ENCODE measurements at regions not wholly inside any gene's neighbourhood (a gene's known extent, or its start where the extent isn't known, plus 50 kb on each side); places are given as distances from the start of the nearest gene placed in this dataset.

DNA sequence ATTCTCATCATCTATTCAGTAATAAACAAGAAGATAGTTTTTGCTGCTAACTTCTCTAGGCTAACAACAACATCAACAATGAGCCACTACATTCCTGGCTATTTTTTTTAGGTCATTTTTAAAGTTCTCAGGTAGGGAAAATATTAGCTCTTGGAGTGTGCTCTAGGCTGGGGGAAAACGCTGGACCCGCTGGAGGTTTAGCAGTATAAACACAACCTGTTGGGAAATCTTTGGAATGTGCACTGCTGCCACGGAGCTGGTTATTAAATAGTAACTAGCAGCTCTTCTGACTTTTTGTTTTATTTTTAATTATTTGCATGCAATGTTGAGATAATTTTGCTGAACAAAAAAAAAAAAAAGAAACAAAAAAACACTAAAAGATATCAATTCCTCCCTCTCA, 892.1 kb upstream of the ACVR2A start:
- no peak overlapping the region for H3K4me3 ChIP-seq (ENCODE audit: low read length)
- no peak for DNase-seq (ENCODE audit: low read depth)
- no peak for TF ChIP-seq CTCF (conservative IDR thresholded peaks at IDR 0.05; ENCODE audit: low read depth, low read length)

DNA sequence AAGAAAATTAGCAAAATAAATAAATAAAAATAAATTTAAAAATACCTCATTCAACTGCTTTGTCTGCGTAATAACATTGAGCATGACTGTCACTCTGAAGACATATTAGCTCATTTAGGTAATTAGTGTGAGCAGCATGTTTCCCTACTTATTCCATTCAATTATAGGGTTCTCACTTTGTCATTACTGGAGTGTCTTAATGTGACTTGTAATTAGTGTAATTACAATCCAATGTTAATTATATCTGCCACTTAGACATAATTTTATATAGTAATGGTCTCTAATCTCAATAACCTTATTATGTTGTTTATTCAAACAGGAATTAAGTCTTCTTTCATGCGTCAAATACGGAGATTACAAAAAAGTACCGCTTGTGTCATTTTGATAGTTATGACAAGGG, 893.9 kb upstream of the ACVR2A start:
- H3K4me3 ChIP-seq (ENCODE audit: low read length) = no peak overlapping the region
- no peak for TF ChIP-seq CTCF (conservative IDR thresholded peaks at IDR 0.05; ENCODE audit: low read depth, low read length)
- no peak for DNase-seq (ENCODE audit: low read depth)

DNA sequence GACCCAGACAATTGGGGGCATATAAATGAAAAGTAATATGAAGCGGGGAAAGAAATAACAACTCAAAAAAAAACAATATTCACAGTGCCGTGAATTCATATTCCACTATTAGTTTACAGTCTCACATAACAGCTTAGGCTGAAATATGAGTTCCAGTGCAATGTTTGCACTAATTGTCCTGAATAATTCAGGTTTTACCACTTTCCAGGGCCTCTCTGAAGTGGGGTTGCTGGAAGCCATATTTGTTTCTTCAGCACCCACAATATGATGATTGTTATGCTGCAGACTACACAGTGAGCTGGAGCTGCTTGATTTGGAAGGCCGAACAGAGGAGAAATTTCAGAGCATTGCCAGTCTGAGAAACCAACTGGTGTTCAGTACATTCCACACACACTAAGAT, 894.5 kb upstream of the ACVR2A start:
- H3K4me3 ChIP-seq (ENCODE audit: low read length) = no peak overlapping the region
- no peak for DNase-seq (ENCODE audit: low read depth)
- no peak for TF ChIP-seq CTCF (conservative IDR thresholded peaks at IDR 0.05; ENCODE audit: low read depth, low read length)

GRCh38 chr2:146949400-146949799, 895.4 kb upstream of the ACVR2A start:
- DNase-seq (ENCODE audit: low read depth) = no peak
- no peak overlapping the region for H3K4me3 ChIP-seq (ENCODE audit: low read length)
- no peak for TF ChIP-seq CTCF (conservative IDR thresholded peaks at IDR 0.05; ENCODE audit: low read depth, low read length)

DNA sequence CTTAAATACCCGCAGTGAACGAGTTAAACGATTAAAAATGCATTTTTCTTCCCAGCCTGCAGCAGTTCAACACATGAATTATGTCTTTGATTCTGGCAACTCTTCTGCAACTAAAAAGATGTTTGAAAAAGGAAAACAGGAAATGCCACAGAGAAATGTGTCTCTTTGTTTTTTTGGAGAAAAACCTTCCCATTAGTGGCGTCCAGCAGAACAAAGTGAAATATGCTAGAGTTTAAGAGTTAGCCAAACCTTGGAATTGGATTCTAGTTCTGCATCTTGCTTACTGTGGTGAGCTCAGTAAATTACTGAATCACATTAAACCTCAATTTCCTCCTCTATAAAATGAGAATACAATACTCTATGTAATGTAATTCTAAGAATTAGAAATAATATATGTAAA, 900.2 kb upstream of the ACVR2A start:
- no peak for DNase-seq (ENCODE audit: low read depth)
- no peak overlapping the region for H3K4me3 ChIP-seq (ENCODE audit: low read length)
- no peak for TF ChIP-seq CTCF (conservative IDR thresholded peaks at IDR 0.05; ENCODE audit: low read depth, low read length)

DNA sequence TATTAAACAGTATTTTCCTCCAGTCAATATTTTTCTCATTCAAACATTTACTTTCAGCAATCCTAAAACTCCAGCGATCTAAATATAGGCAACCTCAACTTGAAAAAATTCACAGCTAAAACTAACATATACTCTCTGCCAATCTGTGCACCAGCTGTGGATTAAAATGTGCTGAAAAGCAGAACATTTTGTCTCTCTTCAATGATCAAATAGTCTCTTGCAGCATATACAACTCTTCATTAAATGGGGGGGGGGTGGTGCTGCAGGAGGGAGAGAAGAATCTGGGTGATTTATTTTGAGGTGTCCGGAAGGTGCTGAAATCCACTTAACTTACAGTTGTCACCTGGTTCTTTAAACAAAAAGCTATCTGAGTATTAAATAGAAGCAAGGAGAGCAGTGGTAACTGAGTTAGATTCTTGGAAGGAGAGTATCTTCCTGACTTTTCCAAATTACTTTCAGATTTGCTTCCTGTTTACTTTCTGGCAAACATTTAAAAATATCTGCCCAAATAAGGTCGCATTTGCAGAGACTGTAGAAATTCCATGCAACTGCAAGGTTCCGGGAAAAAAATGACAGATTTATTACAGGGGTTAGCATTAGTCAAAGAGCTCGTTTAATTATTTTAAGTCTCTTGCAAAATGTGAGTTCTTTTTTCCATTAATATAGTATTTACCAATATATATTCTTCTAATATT, 904.7 kb upstream of the ACVR2A start:
- DNase-seq (ENCODE audit: low read depth) = no peak
- TF ChIP-seq CTCF (conservative IDR thresholded peaks at IDR 0.05; ENCODE audit: low read depth, low read length) = no peak

DNA sequence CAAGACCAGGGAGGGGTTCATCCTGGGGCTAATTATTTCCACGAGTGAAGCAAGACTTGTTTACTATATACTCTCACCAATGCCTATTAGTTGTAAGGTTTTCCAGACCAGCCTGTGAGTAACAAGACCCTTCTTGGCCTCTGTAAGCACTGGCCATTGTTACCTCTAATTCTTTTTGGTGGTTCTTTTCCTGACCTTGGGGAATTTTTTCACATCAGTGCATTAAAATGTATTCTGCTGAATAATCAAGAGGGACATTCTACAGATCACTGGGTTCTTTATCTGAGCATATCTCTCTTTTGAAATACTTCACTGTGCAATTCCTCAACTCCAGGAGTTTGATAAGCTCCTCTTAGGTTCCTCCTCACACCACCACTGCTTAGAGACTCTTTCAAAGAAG, 909.9 kb upstream of the ACVR2A start:
- no peak for DNase-seq (ENCODE audit: low read depth)
- TF ChIP-seq CTCF (conservative IDR thresholded peaks at IDR 0.05; ENCODE audit: low read depth, low read length) = no peak
- H3K4me3 ChIP-seq (ENCODE audit: low read length) = no peak overlapping the region

More for the DNA sequence above, 904.7 kb upstream of the ACVR2A start:
- no peak overlapping the region for H3K4me3 ChIP-seq (ENCODE audit: low read length)
